GM10248 (cell line): ENCODE measurements at regions not wholly inside any gene's neighbourhood (a gene's known extent, or its start where the extent isn't known, plus 50 kb on each side); places are given as distances from the start of the nearest gene placed in this dataset.

ENCODE experiments used
- CTCF ChIA-PET: fragments of 300-600 bp; sonication (Branson Sonifier 250); formaldehyde crosslinking; extraction: SDS; loops from one replicate; lab custom pipeline; 2021; ENCODE audit warnings: antibody characterized with exemption; lab: Yijun Ruan, JAX
- POLR2A ChIA-PET: fragments of 350-650 bp; sonication (Branson Sonifier 250); formaldehyde crosslinking; extraction: SDS; loops from one replicate; lab custom pipeline; 2020; ENCODE audit warnings: antibody characterized with exemption; lab: Yijun Ruan, JAX
- DNase-seq: peaks from one replicate; pipeline ENCODE4 v3.0.0; 2012; ENCODE audit errors: extremely low spot score
- CTCF ChIP-seq: IDR thresholded peaks from 2 replicates; pipeline ENCODE4 v1.5.1; 2012; ENCODE audit warnings: mild to moderate bottlenecking, low read depth; ENCODE audit errors: extremely low read depth, missing control alignments, control extremely low read depth

GRCh38 chr7:47188136-47188535 lies 393.8 kb downstream of the TNS3 start:
- ChIA-PET CTCF (no interaction called here), POLR2A (no interaction called here)
- TF ChIP-seq CTCF: no peak
- no peak for DNase-seq

- TF ChIP-seq CTCF: no peak
- peak; percentile 49 for DNase-seq
- ChIA-PET CTCF (interaction anchor here (0.9 to 1.4 kb wide), 2 partner anchors 10 to 16 kb away, joined by 3 to 5 read pairs; no protein-coding TSS in a partner anchor), POLR2A (no interaction called here)
Measured at GRCh38 chr7:47186316-47186715, 395.6 kb downstream of the TNS3 start.

- ChIA-PET CTCF (interaction anchor here (0.9 to 1.4 kb wide), 2 partner anchors 11 to 15 kb away, joined by 3 to 5 read pairs; no protein-coding TSS in a partner anchor), POLR2A (no interaction called here)
- no peak for TF ChIP-seq CTCF
- DNase-seq: no peak
Measured at GRCh38 chr7:47185839-47186238, 396.1 kb downstream of the TNS3 start.

GRCh38 chr7:47185170-47185569 lies 396.7 kb downstream of the TNS3 start:
- ChIA-PET POLR2A (no interaction called here), CTCF (interaction anchor here (0.9 to 1.4 kb wide), 2 partner anchors 11 to 15 kb away, joined by 3 to 5 read pairs; no protein-coding TSS in a partner anchor)
- no peak for TF ChIP-seq CTCF
- DNase-seq: no peak

GRCh38 chr7:47183862-47184590 lies 397.9 kb downstream of the TNS3 start:
- DNase-seq: no peak
- no peak for TF ChIP-seq CTCF
- POLR2A ChIA-PET: no interaction called here
- CTCF ChIA-PET: interaction anchor here (0.9 to 1.3 kb wide), 2 partner anchors 12 to 1262 kb away, joined by 4 to 5 read pairs; no protein-coding TSS in a partner anchor

GRCh38 chr7:47181746-47182361 lies 400.1 kb downstream of the TNS3 start:
- no peak for TF ChIP-seq CTCF
- POLR2A ChIA-PET: no interaction called here
- CTCF ChIA-PET: interaction anchor here (0.9 to 2.3 kb wide), 3 partner anchors 37 to 1264 kb away, joined by 3 to 10 read pairs (median 4); no protein-coding TSS in a partner anchor
- no peak for DNase-seq
